ENCODE measurements at regions not wholly inside any gene's neighbourhood (a gene's known extent, or its start where the extent isn't known, plus 50 kb on each side); places are given as distances from the start of the nearest gene placed in this dataset.
A peak's percentile ranks its signal among the peaks of the same experiment; 100 is the strongest.

- TF ChIP-seq TAF1 (IDR thresholded peaks at IDR 0.05; ENCODE audit: low read depth) (no peak), CEBPB (IDR thresholded peaks at IDR 0.05) (no peak), TEAD4 (IDR thresholded peaks at IDR 0.05) (no peak), EP300 (IDR thresholded peaks at IDR 0.05; ENCODE audit: borderline replicate concordance) (no peak), EGR1 (IDR thresholded peaks at IDR 0.05) (no peak), FOXM1 (IDR thresholded peaks at IDR 0.05; ENCODE audit: borderline replicate concordance, low read depth) (no peak), YY1 (IDR thresholded peaks at IDR 0.05; ENCODE audit: low read depth) (no peak), RAD21 (IDR thresholded peaks at IDR 0.05; ENCODE audit: low read depth) (no peak), TCF12 (IDR thresholded peaks at IDR 0.05; ENCODE audit: low read depth) (no peak), ZBTB7A (IDR thresholded peaks at IDR 0.05; ENCODE audit: low read depth) (no peak), CREB1 (IDR thresholded peaks at IDR 0.05; ENCODE audit: low read depth) (no peak), NFIC (IDR thresholded peaks at IDR 0.05) (no peak), REST (IDR thresholded peaks at IDR 0.05; ENCODE audit: low read depth) (no peak)
- TF ChIP-seq, protein P1, sequence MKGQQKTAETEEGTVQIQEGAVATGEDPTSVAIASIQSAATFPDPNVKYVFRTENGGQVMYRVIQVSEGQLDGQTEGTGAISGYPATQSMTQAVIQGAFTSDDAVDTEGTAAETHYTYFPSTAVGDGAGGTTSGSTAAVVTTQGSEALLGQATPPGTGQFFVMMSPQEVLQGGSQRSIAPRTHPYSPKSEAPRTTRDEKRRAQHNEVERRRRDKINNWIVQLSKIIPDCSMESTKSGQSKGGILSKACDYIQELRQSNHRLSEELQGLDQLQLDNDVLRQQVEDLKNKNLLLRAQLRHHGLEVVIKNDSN (IDR thresholded peaks at IDR 0.05): no peak
- TF ChIP-seq, protein P2, sequence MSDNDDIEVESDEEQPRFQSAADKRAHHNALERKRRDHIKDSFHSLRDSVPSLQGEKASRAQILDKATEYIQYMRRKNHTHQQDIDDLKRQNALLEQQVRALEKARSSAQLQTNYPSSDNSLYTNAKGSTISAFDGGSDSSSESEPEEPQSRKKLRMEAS (IDR thresholded peaks at IDR 0.05): no peak
These were observed 109.9 kb upstream of the SYNPR start for GRCh38 chr3:63168179-63168578.

DNA sequence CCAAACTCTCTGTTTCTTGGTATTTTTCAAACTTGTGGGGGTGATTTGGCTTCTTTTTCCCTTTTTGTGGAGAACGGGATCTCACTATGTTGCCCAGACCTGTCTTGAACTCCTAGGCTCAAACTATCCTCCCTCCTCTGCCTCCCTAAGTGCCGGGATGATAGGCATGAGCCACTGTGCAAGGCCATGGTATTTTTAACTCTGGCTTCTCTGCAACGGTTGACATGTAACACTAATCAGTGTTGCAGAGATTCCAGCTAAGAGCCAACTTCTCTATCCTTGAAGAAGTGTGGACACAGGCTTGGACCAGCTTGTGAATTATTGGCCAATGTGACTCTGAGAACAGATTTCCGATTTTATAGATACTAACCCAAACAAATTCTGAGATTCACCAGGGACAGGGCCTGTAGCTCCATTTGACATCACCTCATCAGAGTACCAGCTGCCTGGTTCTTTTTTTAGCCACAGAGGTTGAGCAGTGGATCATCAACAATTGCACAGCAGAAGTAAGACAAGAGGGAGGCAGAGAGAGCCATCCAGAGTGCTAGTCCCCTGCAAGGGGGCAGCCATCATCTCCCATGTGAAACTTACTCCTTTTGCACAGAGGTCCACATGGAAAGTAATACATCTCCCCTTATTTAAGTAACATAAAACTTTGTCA lies 98.1 kb upstream of the SYNPR start:
- no peak for TF ChIP-seq TAF1 (IDR thresholded peaks at IDR 0.05; ENCODE audit: low read depth)
- no peak for TF ChIP-seq YY1 (IDR thresholded peaks at IDR 0.05; ENCODE audit: low read depth)
- no peak for TF ChIP-seq EP300 (IDR thresholded peaks at IDR 0.05; ENCODE audit: borderline replicate concordance)
- TF ChIP-seq RAD21 (IDR thresholded peaks at IDR 0.05; ENCODE audit: low read depth): no peak
- TF ChIP-seq, protein P1 (IDR thresholded peaks at IDR 0.05): no peak
- TF ChIP-seq NFIC (IDR thresholded peaks at IDR 0.05): no peak
- no peak for TF ChIP-seq CREB1 (IDR thresholded peaks at IDR 0.05; ENCODE audit: low read depth)
- TF ChIP-seq, protein P2 (IDR thresholded peaks at IDR 0.05): no peak
- no peak for TF ChIP-seq TCF12 (IDR thresholded peaks at IDR 0.05; ENCODE audit: low read depth)
- no peak for TF ChIP-seq EGR1 (IDR thresholded peaks at IDR 0.05)
- TF ChIP-seq FOXM1 (IDR thresholded peaks at IDR 0.05; ENCODE audit: borderline replicate concordance, low read depth): no peak
- TF ChIP-seq TEAD4 (IDR thresholded peaks at IDR 0.05): no peak

GRCh38 chr3:63192248-63192647 lies 85.9 kb upstream of the SYNPR start:
- TF ChIP-seq ZBTB7A (IDR thresholded peaks at IDR 0.05; ENCODE audit: low read depth): no peak
- no peak for TF ChIP-seq EGR1 (IDR thresholded peaks at IDR 0.05)
- TF ChIP-seq YY1 (IDR thresholded peaks at IDR 0.05; ENCODE audit: low read depth): no peak
- TF ChIP-seq, protein P1 (IDR thresholded peaks at IDR 0.05): no peak
- no peak for TF ChIP-seq TCF12 (IDR thresholded peaks at IDR 0.05; ENCODE audit: low read depth)
- TF ChIP-seq CEBPB (IDR thresholded peaks at IDR 0.05): no peak
- no peak for TF ChIP-seq TAF1 (IDR thresholded peaks at IDR 0.05; ENCODE audit: low read depth)
- no peak for TF ChIP-seq CREB1 (IDR thresholded peaks at IDR 0.05; ENCODE audit: low read depth)
- TF ChIP-seq RAD21 (IDR thresholded peaks at IDR 0.05; ENCODE audit: low read depth): no peak
- TF ChIP-seq, protein P2 (IDR thresholded peaks at IDR 0.05): no peak
- no peak for TF ChIP-seq NFIC (IDR thresholded peaks at IDR 0.05)
- TF ChIP-seq REST (IDR thresholded peaks at IDR 0.05; ENCODE audit: low read depth): no peak
- no peak for TF ChIP-seq TEAD4 (IDR thresholded peaks at IDR 0.05)
- TF ChIP-seq FOXM1 (IDR thresholded peaks at IDR 0.05; ENCODE audit: borderline replicate concordance, low read depth): no peak

DNA sequence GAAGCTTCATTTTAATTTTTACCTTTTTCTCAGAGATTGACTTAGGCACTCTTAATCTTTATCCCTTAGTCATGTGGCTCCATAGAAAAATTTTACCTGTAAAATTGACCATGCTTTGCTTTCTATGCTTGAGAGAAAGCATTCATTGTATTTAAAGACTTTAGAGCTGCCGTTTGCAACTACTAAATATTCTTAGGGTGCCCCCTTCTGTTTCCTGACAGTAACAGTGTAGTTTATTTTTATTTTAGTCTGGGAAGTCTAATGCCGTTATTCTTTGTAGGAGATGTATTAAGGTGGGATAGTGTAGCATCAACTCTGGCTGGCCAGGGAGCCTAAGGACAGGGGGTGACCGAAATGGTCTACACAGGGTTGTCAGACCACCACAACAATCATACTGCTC lies 84.5 kb upstream of the SYNPR start:
- no peak for TF ChIP-seq CREB1 (IDR thresholded peaks at IDR 0.05; ENCODE audit: low read depth)
- peak; percentile 45 for TF ChIP-seq RAD21 (IDR thresholded peaks at IDR 0.05; ENCODE audit: low read depth)

GRCh38 chr3:63199606-63200005 lies 78.5 kb upstream of the SYNPR start:
- TF ChIP-seq NFIC (IDR thresholded peaks at IDR 0.05): no peak
- TF ChIP-seq, protein P1 (IDR thresholded peaks at IDR 0.05): no peak
- no peak for TF ChIP-seq FOXM1 (IDR thresholded peaks at IDR 0.05; ENCODE audit: borderline replicate concordance, low read depth)
- no peak for TF ChIP-seq REST (IDR thresholded peaks at IDR 0.05; ENCODE audit: low read depth)
- TF ChIP-seq EP300 (IDR thresholded peaks at IDR 0.05; ENCODE audit: borderline replicate concordance): no peak
- no peak for TF ChIP-seq EGR1 (IDR thresholded peaks at IDR 0.05)
- TF ChIP-seq, protein P2 (IDR thresholded peaks at IDR 0.05): no peak
- TF ChIP-seq YY1 (IDR thresholded peaks at IDR 0.05; ENCODE audit: low read depth): no peak
- TF ChIP-seq CEBPB (IDR thresholded peaks at IDR 0.05): no peak
